ENCODE measurements at regions not wholly inside any gene's neighbourhood (a gene's known extent, or its start where the extent isn't known, plus 50 kb on each side); places are given as distances from the start of the nearest gene placed in this dataset.

GRCh38 chr3:3405131-3405530 is 225.6 kb upstream of the CRBN start:
- no peaks in the 10 kb centered on the region for H3K27me3 ChIP-seq
- H3K27ac ChIP-seq: no peak overlapping the region
- H3K4me1 ChIP-seq: no peaks in the 10 kb centered on the region
- DNase-seq (no peak), ATAC-seq (no peak)
- intact Hi-C loops (cut with DNase I): no loop called here
- 65 to 70% methylated on average over 6 of the region's 6 CpGs for WGBS, 2 donors
- H3K9me3 ChIP-seq: peaks cover 0 to 57% (median 13%) of the 10 kb centered on the region in 11 donors
- no peaks in the 10 kb centered on the region for H3K36me3 ChIP-seq
- no peak for TF ChIP-seq CTCF (IDR thresholded peaks at IDR 0.05)
- no peak overlapping the region for H3K4me3 ChIP-seq

DNA sequence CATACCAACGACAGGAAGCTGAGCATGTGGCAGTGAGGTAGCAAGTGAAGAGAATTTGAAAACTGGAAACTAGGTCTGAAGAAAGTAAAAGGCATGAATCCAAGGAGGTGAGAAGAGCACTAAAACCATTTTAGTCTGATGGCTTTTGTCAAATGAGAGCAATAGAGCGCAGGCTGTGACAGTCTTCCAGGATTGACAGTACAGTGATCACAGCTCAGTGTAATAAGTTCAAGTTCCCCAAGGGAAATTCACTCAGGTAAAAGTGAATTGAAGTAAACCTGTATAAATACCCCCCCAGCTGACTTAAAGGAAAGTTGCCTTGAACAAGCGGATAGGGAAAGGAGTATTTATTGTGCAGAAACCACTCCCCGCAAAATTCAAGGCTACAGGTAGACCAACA is 224.2 kb upstream of the CRBN start:
- no peak for TF ChIP-seq CTCF (IDR thresholded peaks at IDR 0.05)
- no peaks in the 10 kb centered on the region for H3K27me3 ChIP-seq
- H3K4me1 ChIP-seq: no peaks in the 10 kb centered on the region
- H3K27ac ChIP-seq: no peak overlapping the region
- peaks cover 0 to 48% (median 13%) of the 10 kb centered on the region in 11 donors for H3K9me3 ChIP-seq
- ATAC-seq: no peak
- H3K4me3 ChIP-seq: no peak overlapping the region
- 76 to 79% methylated on average over 4 of the region's 4 CpGs for WGBS, 2 donors
- intact Hi-C loops (cut with DNase I): no loop called here
- H3K36me3 ChIP-seq: no peaks in the 10 kb centered on the region
- DNase-seq: no peak

GRCh38 chr3:3392946-3393345 is 213.5 kb upstream of the CRBN start:
- no peaks in the 10 kb centered on the region for H3K36me3 ChIP-seq
- intact Hi-C loops (cut with DNase I): no loop called here
- H3K27me3 ChIP-seq: no peaks in the 10 kb centered on the region
- H3K9me3 ChIP-seq: peaks cover 0 to 45% (median 2%) of the 10 kb centered on the region in 11 donors
- no peak overlapping the region for H3K4me3 ChIP-seq
- no peaks in the 10 kb centered on the region for H3K4me1 ChIP-seq
- 75 to 100% methylated on average over 1 of the region's 1 CpG for WGBS, 2 donors
- TF ChIP-seq CTCF (IDR thresholded peaks at IDR 0.05): no peak
- no peak for ATAC-seq
- no peak overlapping the region for H3K27ac ChIP-seq
- no peak for DNase-seq

DNA sequence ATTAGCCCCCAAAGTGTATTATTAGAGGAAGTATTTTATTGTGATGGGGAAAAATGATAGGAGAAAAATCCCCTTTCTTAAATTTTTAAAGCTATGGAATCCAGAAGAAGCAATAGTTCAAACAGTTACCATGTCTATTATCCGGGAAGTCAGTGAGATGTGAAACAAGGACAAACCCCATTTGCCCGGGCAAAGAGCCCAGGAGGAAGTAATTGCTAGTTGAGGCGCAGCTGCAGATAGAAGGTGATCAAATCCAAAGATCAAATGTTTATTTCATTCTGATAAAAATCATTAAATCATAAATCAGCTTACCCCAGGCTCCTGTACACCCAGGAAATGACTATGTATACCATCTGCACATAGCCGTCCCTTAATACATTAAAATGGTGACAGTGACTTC is 204.0 kb upstream of the CRBN start:
- no peak overlapping the region for H3K27ac ChIP-seq
- no peaks in the 10 kb centered on the region for H3K36me3 ChIP-seq
- no peaks in the 10 kb centered on the region for H3K9me3 ChIP-seq
- no peak for TF ChIP-seq CTCF (IDR thresholded peaks at IDR 0.05)
- WGBS, 2 donors: 79% methylated on average over 4 of the region's 4 CpGs
- intact Hi-C loops (cut with DNase I): no loop called here
- H3K4me1 ChIP-seq: no peaks in the 10 kb centered on the region
- H3K4me3 ChIP-seq: no peak overlapping the region
- no peaks in the 10 kb centered on the region for H3K27me3 ChIP-seq
- DNase-seq: no peak
- no peak for ATAC-seq
